ENCODE measurements at regions not wholly inside any gene's neighbourhood (a gene's known extent, or its start where the extent isn't known, plus 50 kb on each side); places are given as distances from the start of the nearest gene placed in this dataset.

GRCh38 chr4:182068920-182069319 lies 174.3 kb upstream of the TENM3 start:
- no peaks in the 10 kb centered on the region for H3K4me1 Mint-ChIP-seq (ENCODE audit: low read depth)

GRCh38 chr4:182073278-182073677 lies 169.9 kb upstream of the TENM3 start:
- Mint-ChIP-seq H3K27ac (no peak overlapping the region), H3K36me3 (ENCODE audit: insufficient read depth) (no peaks in the 10 kb centered on the region), H3K4me3 (ENCODE audit: low read depth) (no peak overlapping the region), H3K9me3 (ENCODE audit: low read depth) (peaks cover 4% of the 10 kb centered on the region), H3K27me3 (no peaks in the 10 kb centered on the region), H3K4me1 (ENCODE audit: low read depth) (no peaks in the 10 kb centered on the region)
- no peak for TF ChIP-seq CTCF (IDR thresholded peaks at IDR 0.05; ENCODE audit: unreplicated experiment)
- DNase-seq (ENCODE audit: low spot score, unreplicated experiment) = no peak

More at GRCh38 chr4:182068920-182069319, 174.3 kb upstream of the TENM3 start:
- H3K9me3 Mint-ChIP-seq (ENCODE audit: low read depth) = peaks cover 3% of the 10 kb centered on the region
- TF ChIP-seq CTCF (IDR thresholded peaks at IDR 0.05; ENCODE audit: unreplicated experiment) = no peak
- H3K27ac Mint-ChIP-seq = no peak overlapping the region
- H3K4me3 Mint-ChIP-seq (ENCODE audit: low read depth) = no peak overlapping the region
- no peak for DNase-seq (ENCODE audit: low spot score, unreplicated experiment)
- no peaks in the 10 kb centered on the region for H3K27me3 Mint-ChIP-seq
- H3K36me3 Mint-ChIP-seq (ENCODE audit: insufficient read depth) = no peaks in the 10 kb centered on the region

- Mint-ChIP-seq H3K27me3 (no peaks in the 10 kb centered on the region), H3K36me3 (ENCODE audit: insufficient read depth) (no peaks in the 10 kb centered on the region), H3K4me3 (ENCODE audit: low read depth) (no peak overlapping the region), H3K27ac (no peak overlapping the region), H3K9me3 (ENCODE audit: low read depth) (peaks cover 4% of the 10 kb centered on the region), H3K4me1 (ENCODE audit: low read depth) (no peaks in the 10 kb centered on the region)
- TF ChIP-seq CTCF (IDR thresholded peaks at IDR 0.05; ENCODE audit: unreplicated experiment) = no peak
- DNase-seq (ENCODE audit: low spot score, unreplicated experiment) = no peak
Measured at GRCh38 chr4:182074139-182074538, 169.1 kb upstream of the TENM3 start.

- no peak overlapping the region for H3K4me3 Mint-ChIP-seq (ENCODE audit: low read depth)
- H3K27ac Mint-ChIP-seq = no peak overlapping the region
- no peaks in the 10 kb centered on the region for H3K36me3 Mint-ChIP-seq (ENCODE audit: insufficient read depth)
- no peaks in the 10 kb centered on the region for H3K27me3 Mint-ChIP-seq
- TF ChIP-seq CTCF (IDR thresholded peaks at IDR 0.05; ENCODE audit: unreplicated experiment) = no peak
- no peak for DNase-seq (ENCODE audit: low spot score, unreplicated experiment)
- H3K9me3 Mint-ChIP-seq (ENCODE audit: low read depth) = peaks cover 4% of the 10 kb centered on the region
- no peaks in the 10 kb centered on the region for H3K4me1 Mint-ChIP-seq (ENCODE audit: low read depth)
Measured at GRCh38 chr4:182074810-182075209, 168.4 kb upstream of the TENM3 start.

GRCh38 chr4:182082910-182083309 lies 160.3 kb upstream of the TENM3 start:
- no peak overlapping the region for H3K4me3 Mint-ChIP-seq (ENCODE audit: low read depth)
- no peak for TF ChIP-seq CTCF (IDR thresholded peaks at IDR 0.05; ENCODE audit: unreplicated experiment)
- peaks cover 6% of the 10 kb centered on the region for H3K27me3 Mint-ChIP-seq
- H3K27ac Mint-ChIP-seq = no peak overlapping the region
- DNase-seq (ENCODE audit: low spot score, unreplicated experiment) = no peak
- no peaks in the 10 kb centered on the region for H3K36me3 Mint-ChIP-seq (ENCODE audit: insufficient read depth)
- H3K4me1 Mint-ChIP-seq (ENCODE audit: low read depth) = no peaks in the 10 kb centered on the region
- no peaks in the 10 kb centered on the region for H3K9me3 Mint-ChIP-seq (ENCODE audit: low read depth)
